GM19351 (cell line): ENCODE measurements at regions not wholly inside any gene's neighbourhood (a gene's known extent, or its start where the extent isn't known, plus 50 kb on each side); places are given as distances from the start of the nearest gene placed in this dataset.
"Not testable (repeated sequence)": the region's sequence is repeated elsewhere in the genome, so short reads cannot be mapped to it uniquely, and the experiment has no call there.

Experiments used
- ATAC-seq: cut with Tn5 transposase; IDR thresholded peaks from one replicate; pipeline ENCODE4 v1.9.1; 2021; ENCODE audit warnings: mild to moderate bottlenecking, moderate library complexity; ENCODE audit not compliant: unreplicated experiment

DNA sequence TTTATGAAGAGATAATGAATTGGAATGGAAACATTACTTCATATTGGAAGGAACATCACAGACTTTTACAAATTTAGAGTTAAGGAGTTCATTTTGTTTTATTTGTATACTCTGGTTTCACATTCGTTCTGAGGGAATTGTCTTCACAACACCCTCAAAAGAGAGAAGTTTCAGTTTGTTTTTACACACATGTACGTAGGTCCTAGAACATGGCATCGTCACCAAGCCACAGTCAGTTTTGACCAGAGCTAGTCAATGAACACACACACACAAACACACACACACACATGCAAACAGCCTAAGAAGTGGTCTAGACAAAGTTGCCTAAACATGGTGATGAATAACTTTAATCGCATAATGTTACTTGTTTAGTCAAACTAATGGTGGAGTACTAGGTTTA lies 427.9 kb upstream of the BCHE start:
- ATAC-seq, result no peak

DNA sequence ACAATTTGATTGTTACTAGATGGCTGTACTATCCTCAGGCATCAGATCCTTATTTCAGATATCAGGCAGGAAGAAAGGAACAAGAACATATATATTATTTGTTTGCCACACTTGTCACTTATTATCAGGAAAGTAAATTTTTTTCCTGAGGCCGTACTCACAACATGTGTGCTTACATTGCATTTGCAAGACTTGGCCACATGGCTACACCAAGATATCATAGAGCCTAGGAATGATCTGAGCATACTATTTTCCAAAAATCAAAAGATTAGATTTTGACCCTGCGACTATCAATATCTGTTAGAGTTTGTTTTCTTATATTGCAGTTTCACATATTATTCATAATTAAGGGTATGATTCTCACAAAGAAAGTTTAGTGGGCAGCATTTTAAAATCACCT lies 426.2 kb upstream of the BCHE start:
- no peak for ATAC-seq

DNA sequence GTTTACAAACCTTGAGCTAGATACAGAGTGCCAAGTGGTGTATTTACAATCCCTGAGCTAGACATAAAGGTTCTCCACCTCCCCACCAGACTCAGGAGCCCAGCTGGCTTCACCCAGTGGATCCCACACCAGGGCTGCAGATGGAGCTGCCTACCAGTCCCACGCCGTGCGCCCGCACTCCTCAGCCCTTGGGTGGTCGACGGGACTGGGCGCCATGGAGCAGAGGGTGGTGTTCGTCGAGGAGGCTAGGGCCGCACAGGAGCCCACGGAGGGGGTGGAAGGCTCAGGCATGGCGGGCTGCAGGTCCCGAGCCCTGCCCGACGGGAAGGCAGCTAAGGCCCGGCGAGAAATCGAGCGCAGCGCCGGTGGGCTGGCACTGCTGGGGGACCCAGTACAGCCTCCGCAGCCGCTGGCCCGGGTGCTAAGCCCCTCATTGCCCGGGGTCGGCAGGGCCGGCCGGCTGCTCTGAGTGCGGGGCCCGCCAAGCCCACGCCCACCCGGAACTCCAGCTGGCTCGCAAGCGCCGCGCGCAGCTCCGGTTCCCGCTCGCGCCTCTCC lies 421.1 kb upstream of the BCHE start:
- not testable (repeated sequence) for ATAC-seq

DNA sequence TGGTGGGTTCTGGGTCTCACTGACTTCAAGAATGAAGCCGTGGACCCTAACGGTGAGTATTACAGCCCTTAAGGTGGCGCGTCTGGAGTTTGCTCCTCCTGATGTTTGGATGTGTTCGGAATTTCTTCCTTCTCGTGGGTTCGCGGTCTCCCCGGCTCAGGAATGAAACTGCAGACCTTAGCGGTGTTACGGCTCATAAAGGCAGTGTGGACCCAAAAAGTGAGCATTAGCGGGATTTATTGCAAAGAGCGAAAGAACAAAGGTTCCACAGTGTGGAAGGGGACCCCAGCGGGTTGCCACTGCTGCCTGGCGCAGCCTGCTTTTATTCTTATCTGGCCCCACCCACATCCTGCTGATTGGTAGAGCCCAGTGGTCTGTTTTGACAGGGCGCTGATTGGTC lies 420.5 kb upstream of the BCHE start:
- no peak for ATAC-seq

DNA sequence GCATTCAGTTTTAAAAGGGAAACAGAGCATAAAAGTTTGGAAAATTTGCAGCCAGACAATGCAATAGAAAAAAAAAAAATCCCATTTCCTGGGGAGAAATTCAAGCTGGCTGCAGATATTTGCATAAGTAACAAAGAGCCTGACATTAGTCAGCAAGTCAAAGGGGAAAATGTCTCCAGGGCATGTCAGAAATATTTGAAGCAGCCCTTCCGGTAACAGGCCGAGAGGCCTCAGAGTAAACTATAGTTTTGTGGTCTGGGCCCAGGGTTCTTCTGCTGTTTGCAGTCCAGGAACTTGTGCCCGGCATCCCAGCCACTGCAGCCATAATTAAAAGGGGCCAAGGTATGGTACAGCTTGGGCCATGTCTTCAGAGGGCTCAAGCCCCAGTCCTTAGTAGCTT lies 411.6 kb upstream of the BCHE start:
- ATAC-seq, result no peak

DNA sequence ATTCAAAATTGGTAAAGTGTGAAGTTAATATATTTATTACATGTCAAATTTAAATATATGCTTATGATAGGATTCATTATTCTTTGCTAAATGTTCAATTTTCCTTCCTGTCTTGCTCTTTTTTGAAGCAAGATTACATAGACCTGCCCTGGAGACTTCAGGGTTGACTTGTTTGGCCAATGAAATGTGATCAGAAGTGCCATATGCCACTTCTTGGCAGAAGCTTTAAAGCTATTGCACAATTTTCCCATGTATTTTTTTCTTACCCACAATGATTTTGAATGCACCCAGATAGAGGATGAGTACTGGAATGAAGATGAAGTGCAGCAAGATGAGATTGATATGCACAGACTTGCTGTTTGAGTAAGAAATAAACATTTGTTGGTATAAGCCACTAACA lies 406.3 kb upstream of the BCHE start:
- ATAC-seq, result no peak

DNA sequence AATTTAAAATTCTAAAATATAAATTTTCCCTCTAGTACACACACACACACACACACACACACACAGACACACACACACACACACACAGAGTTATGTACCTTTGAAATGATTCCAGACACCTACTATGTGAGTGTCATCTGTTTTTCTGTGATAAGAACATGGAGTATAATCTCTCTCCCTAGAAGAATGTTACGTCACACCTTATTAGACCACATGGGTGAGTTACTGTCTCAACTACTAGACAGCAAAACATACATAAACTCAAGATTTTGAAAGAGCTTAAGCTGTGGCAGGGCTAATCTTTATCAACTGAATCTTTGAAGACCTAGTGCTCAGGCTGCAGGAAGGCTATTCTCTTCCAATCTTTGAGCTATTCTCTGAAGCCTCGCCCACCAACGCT lies 385.9 kb upstream of the BCHE start:
- no peak for ATAC-seq

DNA sequence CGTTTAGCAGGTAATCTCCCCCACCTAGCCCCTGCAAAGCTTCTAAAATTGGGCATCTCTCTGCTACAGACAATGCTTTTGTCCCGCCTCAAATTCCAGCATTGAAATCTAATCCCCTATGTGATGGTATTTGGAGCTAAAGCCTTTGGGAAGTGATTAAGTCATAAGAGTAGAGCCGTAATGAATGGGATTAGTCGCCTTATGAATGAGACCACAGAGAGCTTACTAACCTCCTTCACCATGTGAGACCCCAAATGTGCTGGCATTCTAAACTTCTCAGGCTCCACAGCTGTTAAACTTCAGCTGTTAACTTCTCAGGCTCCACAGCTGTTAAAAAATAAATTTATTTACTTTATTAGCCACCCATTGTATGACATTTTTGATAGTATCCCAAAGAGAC lies 374.2 kb upstream of the BCHE start:
- no peak for ATAC-seq

DNA sequence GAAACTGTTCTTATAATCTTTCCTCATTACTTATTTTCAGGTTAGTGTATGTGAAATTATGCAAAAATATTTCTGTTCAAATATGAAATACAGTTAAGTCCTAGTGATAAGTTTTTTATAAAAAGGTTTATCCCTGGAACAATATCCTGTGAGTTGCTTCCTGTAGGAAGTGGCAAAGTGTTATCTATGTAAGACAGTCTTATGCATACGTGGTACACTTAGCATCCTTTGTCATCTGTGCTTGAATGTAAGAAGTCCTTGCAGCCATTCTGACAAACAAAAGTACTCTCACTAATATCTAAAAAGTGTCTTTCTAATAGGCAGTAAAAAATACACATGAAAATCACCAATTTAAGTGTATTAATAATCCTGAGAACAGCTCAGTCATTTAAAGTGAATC lies 372.5 kb upstream of the BCHE start:
- ATAC-seq, result no peak

DNA sequence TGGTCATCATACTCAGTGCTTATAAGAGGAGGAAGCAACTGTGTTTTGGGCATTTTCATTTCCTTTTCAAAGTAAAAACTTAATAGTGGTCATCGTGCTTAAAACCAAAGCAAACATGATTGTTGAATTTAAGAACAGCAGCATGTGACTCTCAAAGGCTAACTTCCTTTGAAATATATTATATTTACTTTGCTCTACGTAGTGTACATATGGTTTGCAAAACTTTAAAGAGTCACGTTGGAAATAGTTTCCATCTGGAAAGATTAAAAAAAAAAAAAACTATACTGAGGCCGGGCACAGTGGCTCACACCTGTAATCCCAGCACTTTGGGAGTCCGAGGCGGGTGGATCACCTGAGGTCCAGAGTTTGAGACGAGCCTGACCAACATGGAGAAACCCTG lies 367.9 kb upstream of the BCHE start:
- no peak for ATAC-seq

DNA sequence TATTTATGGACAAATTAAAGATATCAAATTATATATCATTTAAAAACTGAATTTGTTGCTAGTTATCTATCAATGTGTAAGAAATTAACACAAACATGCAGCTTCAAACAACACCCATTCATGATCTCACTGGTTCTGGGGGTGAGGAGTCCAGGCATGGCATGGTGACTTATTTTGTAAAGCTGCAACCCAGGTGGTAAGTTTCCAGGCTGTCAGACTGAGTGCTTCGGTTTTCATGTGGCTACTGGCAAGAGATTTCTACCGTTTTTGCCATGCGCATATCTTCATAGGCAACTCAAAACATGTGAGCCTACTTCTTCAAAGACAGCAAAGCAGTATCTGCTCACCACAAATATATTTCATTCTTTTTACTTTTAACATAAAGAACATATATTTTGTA lies 364.3 kb upstream of the BCHE start:
- ATAC-seq, result no peak

DNA sequence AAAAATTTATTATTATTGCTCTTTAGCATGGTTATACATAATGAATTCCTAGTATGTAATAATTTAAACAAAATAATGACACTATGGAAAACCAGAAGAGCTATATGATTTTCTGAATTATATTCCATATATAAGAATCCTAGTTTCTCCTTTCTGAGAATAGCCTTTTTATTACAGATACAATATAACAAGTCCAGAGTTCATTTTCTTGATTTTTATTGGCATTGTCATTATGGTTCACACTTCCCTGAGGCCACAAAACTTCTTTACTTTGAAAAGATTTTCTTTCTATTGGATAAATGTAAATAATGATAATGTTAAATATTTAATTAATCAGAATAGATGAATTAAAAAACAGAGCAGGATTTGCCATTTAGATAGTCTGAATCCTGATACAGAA lies 362.3 kb upstream of the BCHE start:
- ATAC-seq, result no peak

DNA sequence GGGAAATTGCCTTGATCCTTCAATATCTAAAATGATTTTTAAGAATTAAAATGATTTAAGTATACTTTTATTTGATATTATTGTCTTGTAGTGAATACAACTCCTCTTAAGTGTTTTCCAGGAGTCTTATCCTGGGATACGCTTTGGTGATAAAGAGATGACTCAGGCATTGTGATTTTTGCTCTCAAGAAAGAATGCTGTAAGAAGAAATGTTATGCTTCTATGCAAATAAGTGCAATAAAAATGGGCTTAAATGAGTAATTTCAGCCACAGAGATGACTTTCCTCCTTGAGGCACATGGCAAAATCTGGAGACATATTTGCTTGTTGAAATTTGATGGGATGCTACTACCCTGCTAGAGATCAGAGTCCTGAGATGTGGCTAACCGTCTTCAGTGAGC lies 358.6 kb upstream of the BCHE start:
- ATAC-seq, result no peak

DNA sequence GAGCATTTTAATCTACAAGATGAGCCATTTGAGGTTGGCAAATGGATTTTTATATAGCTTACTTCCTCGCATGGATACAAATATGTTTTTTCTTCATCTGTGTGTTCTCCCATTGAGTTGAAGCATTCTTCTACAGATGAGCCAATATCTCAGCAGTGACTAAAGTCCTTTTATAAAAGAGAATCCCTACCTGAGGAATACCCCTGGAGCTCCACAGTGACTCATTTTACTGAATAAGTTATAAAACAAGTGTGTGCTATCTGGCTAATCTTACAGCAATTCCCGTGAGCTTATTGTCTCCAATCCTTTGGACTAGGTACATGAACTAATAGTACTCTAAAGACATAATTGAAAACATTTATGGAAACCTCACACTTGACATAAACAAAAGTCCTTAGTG lies 354.2 kb upstream of the BCHE start:
- no peak for ATAC-seq

DNA sequence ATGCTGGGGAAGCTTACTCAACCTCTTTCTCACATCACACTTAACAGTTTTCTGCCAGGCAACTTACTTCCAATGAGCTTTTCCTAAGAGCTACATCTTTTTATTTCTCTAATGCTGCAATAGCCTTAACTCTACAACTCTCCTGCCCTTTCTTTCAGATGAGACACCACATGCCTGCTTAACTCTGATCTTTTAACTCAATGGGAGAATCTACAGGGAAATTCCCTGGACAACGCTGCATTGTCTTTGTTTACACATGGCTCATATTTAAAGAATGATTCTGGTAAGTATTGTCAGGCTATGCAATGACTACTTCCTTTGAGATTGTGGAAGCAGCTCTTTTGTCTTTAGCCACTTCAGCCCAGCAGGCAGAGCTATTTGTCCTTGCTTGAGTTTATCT lies 353.1 kb upstream of the BCHE start:
- no peak for ATAC-seq

DNA sequence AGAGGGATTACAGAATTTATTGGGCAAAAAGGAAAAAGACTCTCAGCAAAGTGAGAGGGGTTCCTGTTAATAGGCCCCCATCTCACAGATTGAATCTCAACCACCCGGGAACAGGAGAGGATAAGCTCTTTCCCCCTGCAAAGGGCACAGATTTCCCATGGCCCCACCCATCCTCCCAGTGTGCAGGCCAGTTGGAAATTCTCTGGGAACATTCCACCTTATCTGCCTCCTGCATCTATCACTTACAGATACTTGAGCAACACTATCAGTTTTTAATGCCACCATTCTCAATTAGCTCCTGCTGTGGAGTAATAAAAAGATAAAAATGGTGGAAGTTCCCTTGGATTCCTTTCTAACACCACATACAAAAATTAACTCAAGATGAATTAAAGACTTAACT lies 350.0 kb upstream of the BCHE start:
- ATAC-seq, result no peak

DNA sequence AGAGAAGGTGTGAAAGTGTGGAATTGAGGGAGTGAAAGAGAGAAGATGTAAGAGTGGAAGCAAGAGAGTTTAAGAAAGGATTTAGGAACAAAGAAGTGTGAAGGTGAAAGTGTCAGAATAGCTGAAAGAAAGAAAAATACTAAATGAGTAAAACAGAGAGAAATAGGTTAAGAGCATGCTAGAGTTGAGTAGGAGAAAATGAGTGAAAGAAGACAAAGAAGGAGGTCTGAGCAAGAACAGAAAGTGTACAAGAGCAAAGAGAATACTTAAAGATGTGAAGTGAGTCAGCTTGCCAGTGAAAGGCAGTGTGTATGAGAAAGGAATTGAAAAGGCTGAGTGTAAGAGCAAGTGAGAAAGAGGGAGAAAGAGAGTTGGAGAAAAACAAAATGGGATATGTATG lies 348.8 kb upstream of the BCHE start:
- ATAC-seq, result no peak

DNA sequence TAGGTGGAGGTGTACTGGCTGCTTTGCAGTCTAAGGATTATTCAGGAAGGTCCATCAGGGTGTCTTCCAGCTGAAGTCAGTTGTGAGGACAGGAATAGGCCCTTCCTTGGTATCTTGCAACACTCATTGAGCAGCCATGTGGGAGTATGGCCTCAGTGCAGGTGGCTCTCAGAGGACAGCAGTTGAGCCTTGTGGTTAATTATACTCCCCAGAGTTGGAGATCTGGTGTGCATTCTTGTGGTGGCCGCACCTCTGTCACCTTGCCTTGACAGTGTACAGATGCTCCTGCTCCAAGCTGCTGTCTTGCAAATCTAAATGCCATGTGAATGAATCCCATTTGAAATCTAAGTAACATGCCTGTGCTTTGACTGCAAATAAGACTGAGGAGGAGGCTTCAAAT lies 339.9 kb upstream of the BCHE start:
- no peak for ATAC-seq

DNA sequence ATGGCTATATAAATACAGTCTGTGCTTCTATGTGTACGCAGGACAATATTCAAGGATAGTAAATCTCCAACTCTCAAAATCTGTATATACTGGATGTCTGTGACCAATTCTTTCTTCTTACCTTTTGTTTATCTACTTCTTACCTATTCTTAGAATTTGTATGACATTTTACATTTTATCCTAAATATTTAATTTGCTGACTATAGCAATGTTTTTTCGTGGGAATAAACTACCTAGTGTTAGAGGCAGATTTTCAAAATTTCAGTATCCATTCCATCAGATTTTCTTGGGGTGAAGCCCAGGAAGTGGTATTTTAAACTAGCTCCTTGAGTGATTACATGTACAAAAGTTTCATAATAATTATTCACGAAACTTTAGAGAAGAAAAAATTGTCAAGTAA lies 334.5 kb upstream of the BCHE start:
- ATAC-seq, result no peak

DNA sequence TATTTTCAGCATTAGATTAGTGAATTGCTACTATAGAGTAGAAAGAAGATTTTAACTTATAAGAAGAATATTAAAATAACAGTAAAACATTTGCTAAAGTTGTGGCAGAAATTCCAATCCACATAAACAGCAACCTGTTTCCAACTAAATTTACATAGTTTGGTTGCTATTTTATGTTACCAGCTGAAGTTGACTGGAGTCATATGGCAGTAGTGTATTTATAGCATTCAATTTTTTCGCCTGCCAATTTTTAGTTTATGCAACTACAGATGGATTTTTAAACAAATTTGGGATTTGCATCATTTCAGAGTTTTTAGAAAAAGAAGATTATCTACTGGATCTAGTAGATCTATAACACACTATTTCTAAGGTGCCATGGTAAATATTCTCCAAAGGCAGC lies 332.5 kb upstream of the BCHE start:
- no peak for ATAC-seq

DNA sequence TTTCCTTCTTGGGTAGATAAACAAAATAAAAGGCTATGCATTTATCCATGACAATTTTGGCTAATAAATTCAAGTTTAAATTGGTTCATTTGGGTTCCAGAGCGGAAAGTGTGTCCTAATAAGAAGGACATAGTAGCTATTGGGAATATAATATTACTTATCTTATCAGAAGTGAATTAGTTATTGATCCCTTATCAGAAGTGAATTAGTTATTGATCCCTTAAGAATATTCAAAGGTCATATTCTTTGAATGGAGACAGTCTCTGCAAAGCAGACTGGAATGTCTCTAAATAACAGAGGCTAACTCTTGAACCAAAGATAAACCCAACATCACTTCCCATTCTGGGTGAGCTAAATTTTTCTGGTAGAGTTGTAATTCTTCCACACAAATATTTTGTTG lies 290.7 kb upstream of the BCHE start:
- no peak for ATAC-seq

DNA sequence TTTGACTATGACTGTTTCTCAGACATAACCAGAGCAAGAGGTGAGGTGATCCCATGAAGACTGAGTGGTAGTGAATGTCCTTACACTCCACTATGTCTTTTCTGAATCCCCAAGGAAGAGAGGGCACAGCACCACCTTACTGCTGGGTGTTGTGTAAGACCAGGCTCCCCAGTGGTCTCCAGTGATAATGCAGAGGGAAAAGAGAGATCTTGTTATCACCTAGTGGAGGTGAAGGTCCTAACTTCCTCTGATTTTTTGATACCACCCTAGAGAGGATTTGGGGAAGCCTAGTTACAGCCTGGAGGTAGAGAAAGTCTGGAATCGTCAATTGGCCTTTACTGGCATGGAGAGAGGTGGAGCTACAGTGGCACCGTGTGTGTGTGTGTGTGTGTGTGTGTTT lies 288.0 kb upstream of the BCHE start:
- ATAC-seq, result no peak

DNA sequence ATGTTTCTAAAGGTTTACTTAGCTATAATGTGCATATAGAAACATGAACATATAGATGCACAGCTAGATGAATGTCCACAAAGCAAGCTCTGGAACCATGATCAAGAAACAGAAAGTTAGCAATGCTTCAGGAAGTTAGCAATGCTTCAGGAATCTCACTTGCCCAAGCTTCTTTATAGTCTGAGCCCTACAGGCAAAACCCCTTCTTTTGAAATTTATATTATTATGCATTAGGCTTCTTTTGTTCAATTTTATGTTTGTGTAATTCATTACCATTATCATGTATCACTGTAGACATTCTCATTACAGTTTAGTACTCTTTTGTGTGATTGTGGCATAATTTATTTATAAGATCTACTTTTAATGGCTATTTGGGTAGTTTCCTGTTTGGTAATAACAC lies 286.4 kb upstream of the BCHE start:
- ATAC-seq, result no peak

DNA sequence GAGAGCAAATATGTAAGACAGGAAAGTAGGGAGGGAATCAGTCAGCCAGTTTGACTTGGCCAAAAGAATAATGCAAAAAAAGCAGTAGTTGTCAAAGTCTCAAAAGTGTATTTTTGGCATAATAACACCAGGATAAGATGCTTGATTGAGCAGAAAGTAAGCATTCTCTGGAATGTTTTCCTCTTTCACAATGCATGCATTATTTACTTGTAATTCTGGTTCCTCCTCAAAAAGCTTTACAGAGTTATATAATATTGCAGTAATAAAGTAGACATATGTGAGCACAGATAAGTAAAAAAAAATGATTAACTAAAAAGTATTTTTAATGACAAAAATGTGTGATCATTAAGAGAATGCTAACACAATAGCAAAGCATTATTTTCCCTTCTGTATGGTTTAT lies 285.9 kb upstream of the BCHE start:
- no peak for ATAC-seq
